Effector memory CD4-positive, alpha-beta T cell (primary cell): ENCODE measurements at regions not wholly inside any gene's neighbourhood (a gene's known extent, or its start where the extent isn't known, plus 50 kb on each side); places are given as distances from the start of the nearest gene placed in this dataset.
"Not testable (repeated sequence)": the region's sequence is repeated elsewhere in the genome, so short reads cannot be mapped to it uniquely, and the experiment has no call there.

ENCODE experiments used
- DNase-seq, 3 donors: peaks; one replicate each; pipeline ENCODE4 v3.0.0-alpha.2; 2020
- H3K27ac ChIP-seq: 2 replicates; pipeline ENCODE4 v1.7.0; 2013; ENCODE audit warnings: mild to moderate bottlenecking, low read length, moderate library complexity; ENCODE audit not compliant: insufficient read depth, poor library complexity, severe bottlenecking
- H3K27me3 ChIP-seq: replicated peaks from 2 replicates; pipeline ENCODE4 v1.7.0; 2013; ENCODE audit warnings: mild to moderate bottlenecking, low read length; ENCODE audit not compliant: insufficient read depth, control insufficient read depth, poor library complexity, severe bottlenecking
- H3K36me3 ChIP-seq: 2 replicates; pipeline ENCODE4 v1.7.0; 2013; ENCODE audit warnings: mild to moderate bottlenecking, low read length, moderate library complexity; ENCODE audit not compliant: control insufficient read depth, insufficient read depth
- H3K4me1 ChIP-seq: 2 replicates; pipeline ENCODE4 v1.7.0; 2013; ENCODE audit warnings: low read length, mild to moderate bottlenecking; ENCODE audit not compliant: control insufficient read depth, insufficient read depth, poor library complexity, severe bottlenecking
- H3K4me3 ChIP-seq: 2 replicates; pipeline ENCODE4 v1.7.0; 2013; ENCODE audit warnings: low read length, low read depth, mild to moderate bottlenecking; ENCODE audit not compliant: insufficient read depth, poor library complexity, severe bottlenecking
- H3K9me3 ChIP-seq: 2 replicates; pipeline ENCODE4 v1.7.0; 2013; ENCODE audit warnings: mild to moderate bottlenecking, low read length, moderate library complexity; ENCODE audit not compliant: control insufficient read depth

- peaks cover 8% of the 10 kb centered on the region for H3K4me1 ChIP-seq
- no peaks in the 10 kb centered on the region for H3K9me3 ChIP-seq
- H3K36me3 ChIP-seq: no peaks in the 10 kb centered on the region
- DNase-seq: peak in 2 of 3 donors; percentile 2 to 20
- H3K27me3 ChIP-seq: no peaks in the 10 kb centered on the region
- H3K4me3 ChIP-seq: no peak overlapping the region
- H3K27ac ChIP-seq: no peak overlapping the region
These were observed 82.9 kb downstream of the ZNF737 start for GRCh38 chr19:20482721-20483120.

- peaks cover 8% of the 10 kb centered on the region for H3K4me1 ChIP-seq
- no peak overlapping the region for H3K4me3 ChIP-seq
- no peaks in the 10 kb centered on the region for H3K27me3 ChIP-seq
- no peaks in the 10 kb centered on the region for H3K9me3 ChIP-seq
- H3K27ac ChIP-seq: no peak overlapping the region
- DNase-seq: no peak
- no peaks in the 10 kb centered on the region for H3K36me3 ChIP-seq
These were observed 83.8 kb downstream of the ZNF737 start for GRCh38 chr19:20481736-20482135.

GRCh38 chr19:20479483-20479882 is 86.1 kb downstream of the ZNF737 start:
- no peak for DNase-seq
- Histone ChIP-seq H3K9me3 (no peaks in the 10 kb centered on the region), H3K27me3 (no peaks in the 10 kb centered on the region)

GRCh38 chr19:20478936-20479335 is 86.6 kb downstream of the ZNF737 start:
- Histone ChIP-seq H3K9me3 (no peaks in the 10 kb centered on the region), H3K4me3 (no peak overlapping the region), H3K4me1 (peaks cover 8% of the 10 kb centered on the region), H3K27me3 (no peaks in the 10 kb centered on the region), H3K27ac (no peak overlapping the region), H3K36me3 (no peaks in the 10 kb centered on the region)
- no peak for DNase-seq

More at GRCh38 chr19:20479483-20479882, 86.1 kb downstream of the ZNF737 start:
- H3K4me3 ChIP-seq: no peak overlapping the region
- H3K36me3 ChIP-seq: no peaks in the 10 kb centered on the region
- peaks cover 8% of the 10 kb centered on the region for H3K4me1 ChIP-seq
- H3K27ac ChIP-seq: no peak overlapping the region

- no peaks in the 10 kb centered on the region for H3K36me3 ChIP-seq
- DNase-seq: no peak
- H3K27me3 ChIP-seq: no peaks in the 10 kb centered on the region
- no peaks in the 10 kb centered on the region for H3K4me1 ChIP-seq
- H3K9me3 ChIP-seq: no peaks in the 10 kb centered on the region
- no peak overlapping the region for H3K27ac ChIP-seq
- H3K4me3 ChIP-seq: no peak overlapping the region
These were observed 92.7 kb downstream of the ZNF737 start for GRCh38 chr19:20472854-20473253.

- no peak for DNase-seq
These were observed 94.2 kb downstream of the ZNF737 start for GRCh38 chr19:20471431-20471830.

GRCh38 chr19:20470345-20471135 is 95.0 kb downstream of the ZNF737 start:
- Histone ChIP-seq H3K27ac (no peak overlapping the region), H3K9me3 (no peaks in the 10 kb centered on the region), H3K4me3 (no peak overlapping the region), H3K27me3 (no peaks in the 10 kb centered on the region), H3K36me3 (no peaks in the 10 kb centered on the region), H3K4me1 (no peaks in the 10 kb centered on the region)
- no peak for DNase-seq

More at GRCh38 chr19:20471431-20471830, 94.2 kb downstream of the ZNF737 start:
- H3K9me3 ChIP-seq: no peaks in the 10 kb centered on the region
- H3K27ac ChIP-seq: no peak overlapping the region
- no peaks in the 10 kb centered on the region for H3K4me1 ChIP-seq
- H3K4me3 ChIP-seq: no peak overlapping the region
- H3K27me3 ChIP-seq: no peaks in the 10 kb centered on the region
- H3K36me3 ChIP-seq: no peaks in the 10 kb centered on the region

GRCh38 chr19:20466638-20466990 is 99.0 kb downstream of the ZNF737 start:
- H3K36me3 ChIP-seq, H3K27ac ChIP-seq, H3K4me1 ChIP-seq, DNase-seq, H3K4me3 ChIP-seq, H3K9me3 ChIP-seq, H3K27me3 ChIP-seq: not testable (repeated sequence)

GRCh38 chr19:20465922-20466637 is 99.5 kb downstream of the ZNF737 start:
- H3K27me3 ChIP-seq, H3K9me3 ChIP-seq, H3K4me1 ChIP-seq, DNase-seq, H3K4me3 ChIP-seq, H3K36me3 ChIP-seq, H3K27ac ChIP-seq: not testable (repeated sequence)

- Histone ChIP-seq H3K27ac (no peak overlapping the region), H3K9me3 (no peaks in the 10 kb centered on the region), H3K36me3 (no peaks in the 10 kb centered on the region), H3K27me3 (no peaks in the 10 kb centered on the region), H3K4me3 (no peak overlapping the region), H3K4me1 (peaks cover 7% of the 10 kb centered on the region)
- no peak for DNase-seq
These were observed 112.1 kb downstream of the ZNF737 start for GRCh38 chr19:20453425-20453935.
